Dendritic cell treated with granulocyte-macrophage colony-stimulating factor and Interleukin-4, amounts not matched to agents 40 ng/mL and 50 ng/mL, for 4 days (primary cell): ENCODE measurements at regions not wholly inside any gene's neighbourhood (a gene's known extent, or its start where the extent isn't known, plus 50 kb on each side); places are given as distances from the start of the nearest gene placed in this dataset.

Experiments
- H3K27ac Mint-ChIP-seq: one replicate; pipeline ENCODE4 v1.8.0; 2022; ENCODE audit warnings: mild to moderate bottlenecking, mixed read lengths
- H3K27me3 Mint-ChIP-seq: one replicate; pipeline ENCODE4 v1.8.0; 2022; ENCODE audit warnings: mild to moderate bottlenecking, mixed read lengths
- H3K36me3 Mint-ChIP-seq: one replicate; pipeline ENCODE4 v1.8.0; 2022; ENCODE audit warnings: low read depth, mixed read lengths
- H3K4me1 Mint-ChIP-seq: one replicate; pipeline ENCODE4 v1.8.0; 2022; ENCODE audit warnings: low read depth, mixed read lengths
- H3K4me3 Mint-ChIP-seq: one replicate; pipeline ENCODE4 v1.8.0; 2022; ENCODE audit warnings: mild to moderate bottlenecking, moderate library complexity, mixed read lengths
- H3K9me3 Mint-ChIP-seq: one replicate; pipeline ENCODE4 v1.8.0; 2022; ENCODE audit warnings: mixed read lengths
- intact Hi-C: fragments of 100-400 bp; cut with micrococcal nuclease; formaldehyde crosslinking; loops from one replicate; pipeline ENCODE4 v1.15.0; 2022

DNA sequence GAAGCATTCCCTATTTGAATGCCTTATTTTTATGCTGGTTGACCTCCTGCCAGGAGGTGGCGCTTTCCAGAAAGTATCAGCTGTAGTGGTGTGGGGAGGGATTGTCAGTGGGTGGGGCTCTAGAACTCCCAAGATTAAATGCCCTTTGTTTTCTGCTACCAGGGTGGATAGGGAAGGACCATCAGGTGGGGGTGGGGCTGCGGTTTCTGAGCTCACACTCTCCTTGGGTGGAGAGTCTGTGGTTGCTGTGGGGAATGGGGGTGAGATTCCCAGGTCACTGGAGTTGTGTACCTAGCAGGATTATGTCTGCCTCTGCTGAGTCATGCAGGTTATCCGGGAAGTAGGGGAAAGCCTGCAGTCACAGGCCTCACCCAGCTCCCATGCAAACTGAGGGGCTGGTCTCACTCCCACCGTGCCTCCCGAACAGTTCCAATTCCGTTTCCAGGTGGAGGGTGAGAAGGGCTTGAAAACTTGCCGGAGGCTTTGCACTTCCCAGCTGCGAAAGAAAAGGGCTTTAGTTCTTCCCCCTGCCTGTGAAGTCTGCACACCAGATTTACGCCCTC is 68.3 kb downstream of the ALG10B start:
- peaks cover 19% of the 10 kb centered on the region for H3K9me3 Mint-ChIP-seq
- H3K27ac Mint-ChIP-seq = no peak overlapping the region
- no peak overlapping the region for H3K4me3 Mint-ChIP-seq
- H3K36me3 Mint-ChIP-seq = no peaks in the 10 kb centered on the region
- intact Hi-C loops = loop anchor here (5.0 kb wide), 1 partner anchor 68 kb away; the partner anchor contains the start of gene ALG10B
- H3K4me1 Mint-ChIP-seq = peaks cover 15% of the 10 kb centered on the region
- H3K27me3 Mint-ChIP-seq = no peaks in the 10 kb centered on the region

DNA sequence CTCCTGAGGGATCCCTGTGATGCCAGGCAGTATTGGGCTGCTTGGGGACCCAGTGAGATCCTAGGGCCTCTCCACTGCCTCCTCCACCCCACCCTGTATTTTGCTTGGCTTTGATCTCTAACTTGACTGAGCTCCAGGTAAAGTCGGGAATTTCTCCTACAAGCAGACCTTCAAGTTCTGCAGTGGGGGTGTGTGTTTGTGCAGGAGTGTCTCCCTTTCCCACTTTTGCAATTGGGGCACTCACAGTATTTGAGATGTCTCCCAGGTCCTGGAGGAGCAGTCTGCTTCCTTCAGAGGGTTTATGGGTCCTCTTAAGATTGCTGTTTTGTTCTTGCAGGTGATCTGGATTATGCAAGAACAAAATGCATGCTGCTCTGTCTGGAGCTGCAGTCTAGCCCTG is 68.9 kb downstream of the ALG10B start:
- peaks cover 19% of the 10 kb centered on the region for H3K9me3 Mint-ChIP-seq
- no peak overlapping the region for H3K4me3 Mint-ChIP-seq
- no peak overlapping the region for H3K27ac Mint-ChIP-seq
- H3K36me3 Mint-ChIP-seq = no peaks in the 10 kb centered on the region
- intact Hi-C loops = loop anchor here (5.0 kb wide), 1 partner anchor 68 kb away; the partner anchor contains the start of gene ALG10B
- no peaks in the 10 kb centered on the region for H3K27me3 Mint-ChIP-seq
- peaks cover 15% of the 10 kb centered on the region for H3K4me1 Mint-ChIP-seq

DNA sequence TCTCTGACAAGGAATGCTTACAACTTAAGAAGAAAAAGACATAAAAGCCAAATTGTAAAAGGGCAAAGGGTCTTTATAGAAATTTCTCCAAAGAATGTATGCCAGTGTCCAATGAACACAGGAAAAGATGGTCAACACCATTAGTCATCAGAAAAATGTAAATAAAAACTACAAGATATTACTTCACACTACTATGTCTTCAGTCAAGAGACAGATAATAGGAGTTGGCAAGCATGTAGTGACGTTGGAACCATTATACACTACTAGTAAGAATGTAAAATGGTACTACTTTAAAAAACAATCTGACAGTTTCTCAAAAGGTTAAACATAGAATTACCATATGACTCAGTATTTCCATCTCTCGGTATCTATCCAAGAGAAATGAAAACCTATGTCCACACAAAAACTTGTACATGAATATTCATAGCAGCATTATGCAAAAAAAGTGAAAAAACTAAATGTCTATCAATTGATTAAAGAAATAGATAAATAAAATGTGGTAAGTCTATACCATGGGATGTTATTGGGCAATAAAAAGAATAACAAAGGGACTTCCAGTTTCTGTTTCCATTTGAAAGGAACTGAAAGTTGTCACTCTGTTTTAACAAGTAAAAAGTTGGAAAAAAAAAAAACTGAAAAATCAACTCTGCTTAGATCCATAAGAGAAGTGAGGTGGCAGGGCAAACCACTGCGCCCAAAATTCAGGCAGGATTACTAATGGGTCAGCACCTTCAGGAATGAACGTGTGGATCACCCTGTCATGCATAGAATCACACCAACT is 69.8 kb downstream of the ALG10B start:
- peak overlapping the region; percentile 75 for H3K27ac Mint-ChIP-seq
- peaks cover 15% of the 10 kb centered on the region for H3K4me1 Mint-ChIP-seq
- peak overlapping the region; percentile 56 for H3K4me3 Mint-ChIP-seq
- no peaks in the 10 kb centered on the region for H3K27me3 Mint-ChIP-seq
- no peaks in the 10 kb centered on the region for H3K36me3 Mint-ChIP-seq
- H3K9me3 Mint-ChIP-seq = peaks cover 19% of the 10 kb centered on the region
- intact Hi-C loops = loop anchor here (5.0 kb wide), 1 partner anchor 69 kb away; the partner anchor contains the start of gene ALG10B

GRCh38 chr12:38389614-38390013 is 73.0 kb downstream of the ALG10B start:
- no peaks in the 10 kb centered on the region for H3K27me3 Mint-ChIP-seq

DNA sequence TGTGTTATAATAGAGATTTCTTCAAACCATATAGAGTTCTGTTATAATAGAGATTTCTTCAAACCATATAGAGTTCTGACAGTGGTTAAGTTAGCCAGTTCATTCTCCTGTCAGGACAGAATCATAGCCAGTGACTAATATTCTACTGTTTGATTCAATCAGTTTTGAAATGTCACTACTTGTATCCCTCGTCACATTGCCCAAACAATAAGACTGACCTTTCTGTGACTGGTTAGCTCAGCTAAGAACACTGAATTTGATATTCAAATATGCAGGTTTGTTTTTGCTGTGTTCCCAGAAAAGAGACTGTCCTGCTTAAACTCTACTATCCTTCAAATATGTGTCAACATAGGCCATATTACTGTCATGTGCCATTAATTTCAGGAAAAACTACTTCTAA is 74.4 kb downstream of the ALG10B start:
- H3K4me1 Mint-ChIP-seq = peaks cover 21% of the 10 kb centered on the region
- H3K27me3 Mint-ChIP-seq = no peaks in the 10 kb centered on the region
- peaks cover 10% of the 10 kb centered on the region for H3K9me3 Mint-ChIP-seq
- no peak overlapping the region for H3K4me3 Mint-ChIP-seq
- no peaks in the 10 kb centered on the region for H3K36me3 Mint-ChIP-seq
- intact Hi-C loops = no loop called here
- no peak overlapping the region for H3K27ac Mint-ChIP-seq

More at GRCh38 chr12:38389614-38390013, 73.0 kb downstream of the ALG10B start:
- H3K4me3 Mint-ChIP-seq = no peak overlapping the region
- no peaks in the 10 kb centered on the region for H3K36me3 Mint-ChIP-seq
- peaks cover 21% of the 10 kb centered on the region for H3K4me1 Mint-ChIP-seq
- H3K9me3 Mint-ChIP-seq = peaks cover 10% of the 10 kb centered on the region
- intact Hi-C loops = loop anchor here (5.0 kb wide), 1 partner anchor 72 kb away; the partner anchor contains the start of gene ALG10B
- no peak overlapping the region for H3K27ac Mint-ChIP-seq

DNA sequence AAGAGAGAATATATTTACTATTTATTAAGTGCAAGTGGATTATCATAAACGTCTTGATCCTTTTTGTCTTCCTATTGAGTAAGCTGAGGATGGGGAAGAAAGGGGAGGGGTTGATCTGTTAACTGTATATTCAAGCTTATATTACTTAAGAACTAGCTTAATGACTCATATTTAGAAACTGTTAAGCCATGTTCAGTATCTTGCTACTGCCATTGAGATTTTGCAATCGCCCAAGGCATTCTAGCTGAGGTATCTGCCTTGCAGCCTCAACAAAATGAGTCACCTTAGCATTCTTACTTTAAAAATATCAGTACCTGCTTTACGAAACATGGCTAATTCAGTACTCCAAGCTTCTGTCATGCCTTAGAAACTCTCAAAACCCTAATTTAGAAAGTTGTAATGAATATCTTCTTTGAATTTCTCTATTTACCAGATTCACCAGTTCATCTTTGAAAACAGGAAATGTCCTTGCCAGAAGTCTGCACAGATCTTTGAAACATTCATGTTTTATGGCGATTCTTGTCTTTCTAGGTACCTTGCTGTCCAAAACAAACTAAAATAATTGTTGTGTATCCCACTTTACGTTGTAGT is 76.1 kb downstream of the ALG10B start:
- Mint-ChIP-seq H3K4me1 (peaks cover 9% of the 10 kb centered on the region), H3K4me3 (no peak overlapping the region), H3K27me3 (no peaks in the 10 kb centered on the region), H3K36me3 (no peaks in the 10 kb centered on the region), H3K9me3 (peaks cover 25% of the 10 kb centered on the region), H3K27ac (no peak overlapping the region)
- intact Hi-C loops = no loop called here

DNA sequence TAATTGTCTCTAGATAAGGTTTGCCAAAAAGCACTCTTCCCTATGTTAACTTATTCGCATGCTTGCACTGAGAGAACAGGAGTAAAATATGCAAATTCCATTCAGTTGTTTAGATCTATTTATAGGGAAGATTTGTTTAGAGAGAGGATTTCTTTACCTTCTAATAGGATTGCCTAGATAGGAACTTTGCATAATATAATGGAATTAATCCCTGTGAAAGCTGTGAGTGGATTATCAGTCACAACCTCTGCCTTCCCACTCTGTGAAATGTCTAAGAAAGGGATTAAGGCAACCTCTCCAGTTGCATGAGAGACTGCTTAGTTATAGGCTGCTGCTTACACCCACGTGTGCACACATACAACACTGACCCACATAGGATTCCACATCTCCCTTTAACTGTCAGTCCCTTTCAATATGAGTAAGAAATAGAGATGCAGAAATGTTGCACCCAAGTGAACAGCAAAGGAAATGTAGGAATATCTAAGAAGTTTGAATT is 83.2 kb downstream of the ALG10B start:
- Mint-ChIP-seq H3K27me3 (no peaks in the 10 kb centered on the region), H3K4me3 (no peak overlapping the region)

GRCh38 chr12:38402811-38403210 is 86.2 kb downstream of the ALG10B start:
- no peaks in the 10 kb centered on the region for H3K27me3 Mint-ChIP-seq
- H3K9me3 Mint-ChIP-seq = peaks cover 28% of the 10 kb centered on the region

More for the DNA sequence above, 83.2 kb downstream of the ALG10B start:
- Mint-ChIP-seq H3K4me1 (no peaks in the 10 kb centered on the region), H3K27ac (no peak overlapping the region), H3K9me3 (peaks cover 33% of the 10 kb centered on the region), H3K36me3 (no peaks in the 10 kb centered on the region)
- intact Hi-C loops = no loop called here

GRCh38 chr12:38409511-38409910 is 92.9 kb downstream of the ALG10B start:
- H3K4me1 Mint-ChIP-seq = no peaks in the 10 kb centered on the region
- no peak overlapping the region for H3K4me3 Mint-ChIP-seq
- no peak overlapping the region for H3K27ac Mint-ChIP-seq
- H3K27me3 Mint-ChIP-seq = no peaks in the 10 kb centered on the region
- intact Hi-C loops = no loop called here
- H3K9me3 Mint-ChIP-seq = peaks cover 14% of the 10 kb centered on the region
- H3K36me3 Mint-ChIP-seq = no peaks in the 10 kb centered on the region

More at GRCh38 chr12:38402811-38403210, 86.2 kb downstream of the ALG10B start:
- intact Hi-C loops = no loop called here
- Mint-ChIP-seq H3K27ac (no peak overlapping the region), H3K36me3 (no peaks in the 10 kb centered on the region), H3K4me1 (no peaks in the 10 kb centered on the region), H3K4me3 (no peak overlapping the region)

GRCh38 chr12:38411426-38411825 is 94.9 kb downstream of the ALG10B start:
- no peaks in the 10 kb centered on the region for H3K36me3 Mint-ChIP-seq
- H3K9me3 Mint-ChIP-seq = no peaks in the 10 kb centered on the region
- no peaks in the 10 kb centered on the region for H3K4me1 Mint-ChIP-seq
- no peaks in the 10 kb centered on the region for H3K27me3 Mint-ChIP-seq
- H3K4me3 Mint-ChIP-seq = no peak overlapping the region
- no peak overlapping the region for H3K27ac Mint-ChIP-seq
- intact Hi-C loops = no loop called here

GRCh38 chr12:38411946-38412345 is 95.4 kb downstream of the ALG10B start:
- Mint-ChIP-seq H3K36me3 (no peaks in the 10 kb centered on the region), H3K4me1 (peaks cover 1% of the 10 kb centered on the region), H3K27me3 (no peaks in the 10 kb centered on the region), H3K27ac (no peak overlapping the region), H3K4me3 (no peak overlapping the region), H3K9me3 (no peaks in the 10 kb centered on the region)
- intact Hi-C loops = no loop called here

DNA sequence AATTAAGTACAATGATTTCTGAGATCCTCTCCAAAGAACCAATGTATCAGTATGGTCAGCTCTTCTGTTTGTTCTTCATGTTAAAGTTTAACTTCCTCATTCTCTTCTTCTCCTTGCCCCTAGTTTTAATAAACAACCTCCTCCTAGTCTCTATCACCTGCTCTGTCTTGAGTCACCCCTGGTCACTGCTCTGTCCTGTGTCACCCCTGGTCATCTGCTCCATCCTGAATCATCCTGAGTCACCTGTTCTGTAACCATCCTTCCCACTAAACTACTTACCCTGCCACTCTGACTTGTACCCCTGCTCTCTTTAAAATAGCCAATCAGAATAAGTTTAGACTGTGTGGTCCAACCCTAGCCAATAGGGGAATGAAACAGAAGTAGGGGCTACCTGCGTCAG is 100.5 kb downstream of the ALG10B start:
- Mint-ChIP-seq H3K27ac (no peak overlapping the region), H3K36me3 (no peaks in the 10 kb centered on the region), H3K9me3 (peaks cover 4% of the 10 kb centered on the region), H3K4me3 (no peak overlapping the region), H3K27me3 (no peaks in the 10 kb centered on the region), H3K4me1 (peaks cover 6% of the 10 kb centered on the region)
- intact Hi-C loops = no loop called here

- no peak overlapping the region for H3K4me3 Mint-ChIP-seq
- H3K36me3 Mint-ChIP-seq = no peaks in the 10 kb centered on the region
- peaks cover 15% of the 10 kb centered on the region for H3K9me3 Mint-ChIP-seq
- no peaks in the 10 kb centered on the region for H3K4me1 Mint-ChIP-seq
- no peaks in the 10 kb centered on the region for H3K27me3 Mint-ChIP-seq
- intact Hi-C loops = no loop called here
- no peak overlapping the region for H3K27ac Mint-ChIP-seq
Observed at GRCh38 chr12:38424436-38424835, 107.9 kb downstream of the ALG10B start.

DNA sequence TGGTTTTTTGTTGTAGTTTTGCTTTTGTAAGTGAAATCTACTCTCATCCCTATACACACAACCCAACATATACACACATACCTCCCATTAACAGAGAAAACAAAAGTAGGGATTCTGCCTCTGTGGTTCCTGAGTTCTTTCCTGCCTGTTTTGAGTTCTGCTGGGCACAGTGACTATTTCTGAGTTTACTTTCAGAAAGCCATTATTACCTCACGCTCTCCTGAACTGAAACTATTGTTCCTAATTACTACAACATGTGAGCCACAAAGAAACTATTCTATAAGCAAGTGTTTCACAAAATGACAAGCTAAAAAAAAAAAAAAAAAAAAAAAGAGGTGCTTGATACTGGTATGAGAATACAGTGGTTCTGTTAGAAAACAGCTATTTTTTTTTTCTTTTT is 110.9 kb downstream of the ALG10B start:
- no peaks in the 10 kb centered on the region for H3K27me3 Mint-ChIP-seq
- intact Hi-C loops = no loop called here
- H3K36me3 Mint-ChIP-seq = no peaks in the 10 kb centered on the region
- H3K9me3 Mint-ChIP-seq = peaks cover 8% of the 10 kb centered on the region
- H3K4me1 Mint-ChIP-seq = no peaks in the 10 kb centered on the region
- H3K27ac Mint-ChIP-seq = no peak overlapping the region
- H3K4me3 Mint-ChIP-seq = no peak overlapping the region
